Neuron (in vitro differentiated cells): ENCODE measurements at regions not wholly inside any gene's neighbourhood (a gene's known extent, or its start where the extent isn't known, plus 50 kb on each side); places are given as distances from the start of the nearest gene placed in this dataset.
"Not testable (repeated sequence)": the region's sequence is repeated elsewhere in the genome, so short reads cannot be mapped to it uniquely, and the experiment has no call there.

Experiments used
- H2AFZ ChIP-seq: one replicate; pipeline ENCODE4 v1.6.1; 2013; ENCODE audit warnings: low read depth, mild to moderate bottlenecking, inconsistent platforms, low read length, moderate library complexity
- H3K27me3 ChIP-seq: one replicate; pipeline ENCODE4 v1.6.1; 2013; ENCODE audit warnings: low read length; ENCODE audit not compliant: insufficient read depth
- H3K36me3 ChIP-seq: one replicate; pipeline ENCODE4 v1.6.1; 2013; ENCODE audit warnings: low read length; ENCODE audit not compliant: insufficient read depth
- H3K4me1 ChIP-seq: one replicate; pipeline ENCODE4 v1.6.1; 2013; ENCODE audit warnings: low read length; ENCODE audit not compliant: insufficient read depth
- H3K4me3 ChIP-seq: 2 replicates; pipeline ENCODE4 v1.5.1; 2013; ENCODE audit warnings: mild to moderate bottlenecking, low read length, moderate library complexity
- H3K9me3 ChIP-seq: one replicate; pipeline ENCODE4 v1.6.1; 2013; ENCODE audit warnings: low read length

DNA sequence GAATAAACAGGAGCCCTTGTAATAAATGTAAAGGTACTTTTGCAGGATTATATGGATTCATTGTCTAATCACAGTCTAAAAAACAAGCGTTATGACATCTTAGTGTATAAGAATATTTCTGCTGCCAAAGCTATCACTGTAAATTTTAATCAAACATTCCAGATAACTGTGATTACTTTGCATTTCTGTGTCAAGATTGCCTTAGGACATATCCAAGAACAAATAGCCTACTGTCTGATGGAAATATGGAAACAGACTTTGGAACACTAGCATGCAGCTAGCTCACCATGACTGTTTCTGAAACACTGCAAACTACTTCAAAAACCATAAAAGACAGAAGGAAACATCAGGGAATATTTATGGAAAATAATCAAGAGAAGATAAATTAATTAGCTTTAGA is 248.7 kb upstream of the ASCC3 start:
- H2AFZ ChIP-seq = no peak overlapping the region
- H3K9me3 ChIP-seq = no peaks in the 10 kb centered on the region
- H3K4me1 ChIP-seq = no peaks in the 10 kb centered on the region
- no peaks in the 10 kb centered on the region for H3K36me3 ChIP-seq
- H3K27me3 ChIP-seq = no peaks in the 10 kb centered on the region
- no peak overlapping the region for H3K4me3 ChIP-seq

DNA sequence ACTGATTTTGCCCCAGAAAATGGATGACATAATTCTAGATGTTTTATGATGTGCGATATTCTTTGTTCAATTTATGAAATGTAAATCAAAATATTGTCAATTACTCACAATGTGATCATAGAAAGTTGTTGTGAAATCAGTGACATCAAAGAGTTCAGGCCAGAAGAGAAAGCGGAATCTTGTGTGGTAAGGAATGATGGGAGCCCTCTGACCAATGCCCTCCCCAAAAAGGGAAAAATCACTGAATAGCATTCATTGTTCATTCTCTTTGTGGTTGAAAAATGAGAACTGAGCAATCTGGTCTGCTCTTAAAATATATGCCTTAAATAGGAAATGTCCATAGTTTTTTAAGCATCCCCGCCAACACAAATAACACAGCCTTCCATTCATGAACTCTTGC is 247.1 kb upstream of the GRIK2 start:
- no peaks in the 10 kb centered on the region for H3K4me1 ChIP-seq
- no peaks in the 10 kb centered on the region for H3K36me3 ChIP-seq
- H3K4me3 ChIP-seq = no peak overlapping the region
- H3K9me3 ChIP-seq = no peaks in the 10 kb centered on the region
- no peak overlapping the region for H2AFZ ChIP-seq
- no peaks in the 10 kb centered on the region for H3K27me3 ChIP-seq

DNA sequence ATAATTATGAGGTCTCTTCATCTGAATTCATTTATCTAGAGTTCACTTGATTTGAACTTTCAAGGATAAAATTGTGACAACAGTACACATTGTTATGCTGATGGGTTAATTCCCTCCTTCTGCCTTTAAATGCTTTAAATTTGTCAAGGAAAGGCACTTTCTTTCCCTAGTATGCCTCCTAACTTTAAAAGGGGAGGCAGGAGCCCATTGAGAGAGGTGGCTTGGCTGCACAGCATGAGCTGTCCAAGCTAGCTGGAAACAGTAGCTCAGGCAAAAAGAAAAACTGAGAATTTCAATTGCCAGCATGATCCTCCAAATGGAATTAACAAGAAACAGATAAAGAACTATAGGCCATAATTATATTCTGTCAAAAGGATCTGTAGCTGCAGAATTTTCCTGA is 243.3 kb upstream of the GRIK2 start:
- Histone ChIP-seq H2AFZ (no peak overlapping the region), H3K9me3 (no peaks in the 10 kb centered on the region), H3K27me3 (no peaks in the 10 kb centered on the region), H3K4me3 (no peak overlapping the region), H3K36me3 (no peaks in the 10 kb centered on the region), H3K4me1 (no peaks in the 10 kb centered on the region)

DNA sequence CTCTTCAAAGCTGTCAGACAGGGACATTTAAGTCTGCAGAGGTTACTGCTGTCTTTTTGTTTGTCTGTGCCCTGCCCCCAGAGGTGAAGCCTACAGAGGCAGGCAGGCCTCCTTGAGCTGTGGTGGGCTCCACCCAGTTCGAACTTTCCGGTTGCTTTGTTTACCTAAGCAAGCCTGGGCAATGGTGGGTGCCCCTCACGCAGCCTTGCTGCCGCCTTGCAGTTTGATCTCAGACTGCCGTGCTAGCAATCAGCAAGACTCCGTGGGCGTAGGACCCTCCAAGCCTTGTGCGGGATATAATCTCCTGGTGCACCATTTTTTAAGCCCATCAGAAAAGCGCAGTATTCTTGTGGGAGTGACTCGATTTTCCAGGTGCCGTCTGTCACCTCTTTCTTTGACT is 235.9 kb upstream of the GRIK2 start:
- not testable (repeated sequence) for H3K36me3 ChIP-seq, H3K9me3 ChIP-seq, H3K4me1 ChIP-seq, H2AFZ ChIP-seq, H3K27me3 ChIP-seq, H3K4me3 ChIP-seq

GRCh38 chr6:101163611-101164010 is 229.9 kb upstream of the GRIK2 start:
- Histone ChIP-seq H3K36me3 (no peaks in the 10 kb centered on the region), H3K4me3 (no peak overlapping the region), H3K9me3 (no peaks in the 10 kb centered on the region), H3K27me3 (no peaks in the 10 kb centered on the region), H2AFZ (no peak overlapping the region), H3K4me1 (no peaks in the 10 kb centered on the region)

DNA sequence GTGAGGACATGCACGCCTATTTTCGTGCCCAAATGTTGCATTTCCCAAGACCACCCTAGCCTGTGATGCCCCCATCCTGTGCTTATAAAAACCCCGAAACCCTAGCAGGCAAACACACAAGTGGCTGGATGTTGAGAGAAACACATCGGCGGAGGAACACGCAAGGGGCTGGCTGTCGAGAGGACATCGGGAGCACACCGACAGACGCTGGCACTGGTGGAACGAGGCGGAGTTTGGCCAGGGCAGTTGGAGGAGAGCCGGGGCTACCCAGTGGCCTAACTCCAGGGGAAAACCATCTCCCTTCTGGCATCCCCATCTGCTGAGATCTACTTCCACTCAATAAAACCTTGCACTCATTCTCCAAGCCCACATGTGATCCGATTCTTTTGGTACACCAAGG is 225.9 kb upstream of the GRIK2 start:
- H3K36me3 ChIP-seq = no peaks in the 10 kb centered on the region
- H2AFZ ChIP-seq = no peak overlapping the region
- H3K4me3 ChIP-seq = no peak overlapping the region
- no peaks in the 10 kb centered on the region for H3K4me1 ChIP-seq
- H3K27me3 ChIP-seq = no peaks in the 10 kb centered on the region
- H3K9me3 ChIP-seq = no peaks in the 10 kb centered on the region

DNA sequence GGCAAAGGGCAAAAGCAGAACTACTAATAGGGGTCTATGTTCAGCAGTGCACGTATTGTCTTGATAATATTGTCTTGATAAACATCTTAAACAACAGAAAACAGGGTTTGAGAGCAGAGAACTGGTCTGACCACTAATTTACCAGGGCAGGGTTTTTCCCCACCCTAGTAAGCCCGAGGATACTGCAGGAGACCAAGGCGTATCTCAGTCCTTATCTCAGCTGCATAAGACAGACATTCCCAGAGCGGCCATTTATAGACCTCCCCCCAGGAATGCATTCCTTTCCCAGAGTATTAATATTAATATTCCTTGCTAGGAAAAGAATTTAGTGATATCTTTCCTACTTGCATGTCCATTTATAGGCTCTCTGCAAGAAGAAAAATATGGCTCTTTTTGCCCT is 222.5 kb upstream of the GRIK2 start:
- not testable (repeated sequence) for H3K9me3 ChIP-seq, H3K36me3 ChIP-seq, H3K4me1 ChIP-seq, H3K4me3 ChIP-seq, H3K27me3 ChIP-seq, H2AFZ ChIP-seq

DNA sequence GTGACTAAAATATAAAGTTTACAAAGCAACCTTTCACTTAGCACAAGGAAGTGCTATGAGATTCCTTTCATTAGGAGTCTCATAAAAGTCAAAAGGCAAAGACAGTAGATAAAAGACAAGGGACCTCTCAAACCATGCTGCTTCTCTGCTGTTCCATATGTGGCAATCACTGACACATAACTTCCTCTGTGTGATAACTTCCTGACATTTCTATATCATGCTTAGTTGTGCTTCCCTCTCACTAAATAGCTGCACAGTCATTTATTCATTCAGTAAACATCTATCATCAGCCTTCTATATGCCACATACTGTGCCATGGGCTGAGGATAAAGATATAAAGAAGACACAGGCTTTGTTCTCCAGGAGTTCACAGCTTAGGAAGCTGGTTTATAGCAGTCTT is 214.8 kb upstream of the GRIK2 start:
- H3K27me3 ChIP-seq = no peaks in the 10 kb centered on the region
- no peaks in the 10 kb centered on the region for H3K4me1 ChIP-seq
- no peak overlapping the region for H2AFZ ChIP-seq
- no peaks in the 10 kb centered on the region for H3K9me3 ChIP-seq
- H3K36me3 ChIP-seq = no peaks in the 10 kb centered on the region
- no peak overlapping the region for H3K4me3 ChIP-seq

DNA sequence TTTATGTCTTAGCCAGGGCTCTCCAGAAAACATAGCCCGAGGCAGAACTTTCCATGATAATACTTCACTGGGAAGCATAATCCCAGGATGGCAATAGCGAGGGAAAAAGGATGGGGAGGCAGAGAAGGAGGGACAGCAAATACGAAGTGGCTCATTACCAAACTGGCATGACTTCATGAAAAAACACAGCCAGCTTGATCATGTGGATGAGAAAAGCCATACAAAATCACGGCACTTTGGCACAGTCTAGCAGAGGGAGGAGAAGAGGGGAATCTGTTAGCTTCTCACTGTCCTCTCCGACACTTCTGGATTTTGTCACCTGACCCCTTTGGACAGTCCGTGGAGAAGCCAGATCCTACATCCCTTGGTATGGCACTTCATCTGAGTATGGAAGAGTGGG is 212.5 kb upstream of the GRIK2 start:
- Histone ChIP-seq H2AFZ (no peak overlapping the region), H3K4me1 (no peaks in the 10 kb centered on the region), H3K9me3 (no peaks in the 10 kb centered on the region), H3K27me3 (no peaks in the 10 kb centered on the region), H3K4me3 (no peak overlapping the region), H3K36me3 (no peaks in the 10 kb centered on the region)

DNA sequence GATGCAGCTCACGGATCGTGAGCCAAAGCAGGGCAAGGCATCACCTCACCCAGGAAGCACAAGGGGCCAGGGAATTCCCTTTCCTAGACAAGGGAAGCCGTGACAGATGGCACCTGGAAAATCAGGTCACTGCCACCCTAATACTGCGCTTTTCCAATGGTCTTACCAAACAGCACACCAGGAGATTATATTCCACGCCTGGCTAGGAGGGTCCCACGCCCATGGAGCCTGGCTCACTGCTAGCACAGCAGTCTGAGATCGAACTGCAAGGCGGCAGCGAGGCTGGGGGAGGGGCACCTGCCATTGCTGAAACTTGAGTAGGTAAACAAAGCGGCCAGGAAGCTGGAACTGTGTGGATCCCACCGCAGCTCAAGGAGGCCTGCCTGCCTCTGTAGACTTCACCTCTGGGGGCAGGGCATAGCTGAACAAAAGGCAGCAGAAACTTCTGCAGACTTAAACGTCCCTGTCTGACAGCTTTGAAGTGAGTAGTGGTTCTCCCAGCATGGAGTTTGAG is 205.2 kb upstream of the GRIK2 start:
- not testable (repeated sequence) for H3K9me3 ChIP-seq, H2AFZ ChIP-seq, H3K27me3 ChIP-seq, H3K4me1 ChIP-seq, H3K36me3 ChIP-seq, H3K4me3 ChIP-seq

- Histone ChIP-seq H2AFZ (no peak overlapping the region), H3K27me3 (no peaks in the 10 kb centered on the region), H3K4me3 (no peak overlapping the region), H3K4me1 (no peaks in the 10 kb centered on the region), H3K36me3 (no peaks in the 10 kb centered on the region), H3K9me3 (no peaks in the 10 kb centered on the region)
Measured at GRCh38 chr6:101195588-101195987, 197.9 kb upstream of the GRIK2 start.

- H3K4me3 ChIP-seq = no peak overlapping the region
- H3K27me3 ChIP-seq = no peaks in the 10 kb centered on the region
- no peaks in the 10 kb centered on the region for H3K9me3 ChIP-seq
- no peak overlapping the region for H2AFZ ChIP-seq
- H3K4me1 ChIP-seq = no peaks in the 10 kb centered on the region
- no peaks in the 10 kb centered on the region for H3K36me3 ChIP-seq
Measured at GRCh38 chr6:101199441-101199840, 194.1 kb upstream of the GRIK2 start.

- no peaks in the 10 kb centered on the region for H3K9me3 ChIP-seq
- H3K4me1 ChIP-seq = no peaks in the 10 kb centered on the region
- H3K4me3 ChIP-seq = no peak overlapping the region
- H3K36me3 ChIP-seq = no peaks in the 10 kb centered on the region
- no peaks in the 10 kb centered on the region for H3K27me3 ChIP-seq
- H2AFZ ChIP-seq = no peak overlapping the region
Measured at GRCh38 chr6:101202867-101203374, 190.6 kb upstream of the GRIK2 start.

DNA sequence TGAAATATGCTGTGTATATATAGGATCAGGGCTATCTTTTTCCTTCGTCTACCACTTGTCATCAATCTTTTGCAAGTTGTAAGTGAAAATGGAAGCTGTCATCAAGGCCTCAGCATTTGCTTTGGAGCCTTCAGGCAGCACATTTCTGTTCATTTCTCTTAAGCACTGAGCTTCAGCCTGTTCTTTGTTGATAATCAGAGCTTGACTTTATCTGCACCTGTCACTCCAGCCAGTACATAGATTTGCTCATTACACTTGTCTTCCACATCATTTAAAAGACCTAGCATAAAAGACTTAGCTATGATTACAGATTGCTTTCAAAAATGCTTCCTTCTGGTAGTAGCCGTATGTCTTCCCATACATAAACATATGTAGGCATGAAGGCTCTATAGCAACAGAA is 189.8 kb upstream of the GRIK2 start:
- H2AFZ ChIP-seq = no peak overlapping the region
- no peaks in the 10 kb centered on the region for H3K9me3 ChIP-seq
- H3K27me3 ChIP-seq = no peaks in the 10 kb centered on the region
- H3K36me3 ChIP-seq = no peaks in the 10 kb centered on the region
- H3K4me3 ChIP-seq = no peak overlapping the region
- no peaks in the 10 kb centered on the region for H3K4me1 ChIP-seq
